ENCODE measurements at regions not wholly inside any gene's neighbourhood (a gene's known extent, or its start where the extent isn't known, plus 50 kb on each side); places are given as distances from the start of the nearest gene placed in this dataset.

GRCh38 chr1:195053478-195053877, 1554.8 kb downstream of the KCNT2 start:
- POLR2A ChIA-PET, result no interaction called here
- no peak overlapping the region for H3K4me3 ChIP-seq (replicated peaks in 1 of 2; ENCODE audit: low read depth in 1 of 2, low read length in 2 of 2)
- DNase-seq (ENCODE audit: low read depth, low spot score), result no peak
- H3K27ac ChIP-seq (ENCODE audit: low read depth, low read length), result no peak overlapping the region
- CTCF ChIA-PET, result no interaction called here
- no TSS peak for BruUV-seq (replicated peaks)
- no peaks in the 10 kb centered on the region for H3K27me3 ChIP-seq (ENCODE audit: insufficient read depth, low read length)
- H4K20me1 ChIP-seq (ENCODE audit: insufficient read depth), result no peaks in the 10 kb centered on the region
- H3K4me2 ChIP-seq (ENCODE audit: low read length), result no peak overlapping the region
- no peaks in the 10 kb centered on the region for H3K9me3 ChIP-seq (ENCODE audit: control insufficient read depth in 1 of 2, insufficient read depth in 1 of 2, low read depth in 1 of 2, low read length in 2 of 2)
- TF ChIP-seq REST (IDR thresholded peaks at IDR 0.05; ENCODE audit: low read depth) (no peak), SRF (IDR thresholded peaks at IDR 0.05; ENCODE audit: low read depth) (no peak), POLR2A (IDR thresholded peaks at IDR 0.05; ENCODE audit: borderline replicate concordance, extremely low read depth, insufficient read depth, insufficient read length) (no peak), ELF1 (IDR thresholded peaks at IDR 0.05; ENCODE audit: borderline replicate concordance, low read depth) (no peak), ZNF274 (IDR thresholded peaks at IDR 0.05; ENCODE audit: low read depth, low read length) (no peak), CEBPB (IDR thresholded peaks at IDR 0.05; ENCODE audit: low read depth) (no peak)
- RAD21 ChIA-PET (ENCODE audit: low non-redundant PET in 1 of 2, low total read pairs in 2 of 2, uncharacterized antibody in 2 of 2, unreplicated experiment in 2 of 2), result no interaction called here
- no peaks in the 10 kb centered on the region for H3K36me3 ChIP-seq (ENCODE audit: control insufficient read depth in 1 of 2, insufficient read depth in 2 of 2, low read length in 2 of 2)
- no peaks in the 10 kb centered on the region for H3K9me2 ChIP-seq (ENCODE audit: insufficient read depth)
- no peak overlapping the region for H2AFZ ChIP-seq (ENCODE audit: low read depth, low read length, poor library complexity, severe bottlenecking)
- ATAC-seq, result no peak
- H3K4me1 ChIP-seq (ENCODE audit: control insufficient read depth in 1 of 2, insufficient read depth in 2 of 2, low read length in 2 of 2), result no peaks in the 10 kb centered on the region
- intact Hi-C loops (cut with micrococcal nuclease), result no loop called here
- H3K9ac ChIP-seq (ENCODE audit: low read length), result no peak overlapping the region
- H3K79me2 ChIP-seq (ENCODE audit: insufficient read depth, low read length), result no peaks in the 10 kb centered on the region

GRCh38 chr1:195047772-195048171, 1560.5 kb downstream of the KCNT2 start:
- peaks cover 4% of the 10 kb centered on the region; the same call in 1 of the 2 replicates for H3K9me2 ChIP-seq (ENCODE audit: insufficient read depth)
- ChIA-PET POLR2A (no interaction called here), CTCF (no interaction called here), RAD21 (ENCODE audit: low non-redundant PET in 1 of 2, low total read pairs in 2 of 2, uncharacterized antibody in 2 of 2, unreplicated experiment in 2 of 2) (no interaction called here)
- no TSS peak for BruUV-seq (replicated peaks)
- H3K79me2 ChIP-seq (ENCODE audit: insufficient read depth, low read length), result no peaks in the 10 kb centered on the region
- H3K4me2 ChIP-seq (ENCODE audit: low read length), result no peak overlapping the region
- no peak for ATAC-seq
- H3K4me3 ChIP-seq (replicated peaks in 1 of 2; ENCODE audit: low read depth in 1 of 2, low read length in 2 of 2), result no peak overlapping the region
- H3K36me3 ChIP-seq (ENCODE audit: control insufficient read depth in 1 of 2, insufficient read depth in 2 of 2, low read length in 2 of 2), result no peaks in the 10 kb centered on the region
- no peak overlapping the region for H3K9ac ChIP-seq (ENCODE audit: low read length)
- intact Hi-C loops (cut with micrococcal nuclease), result no loop called here
- H3K27ac ChIP-seq (ENCODE audit: low read depth, low read length), result no peak overlapping the region
- H2AFZ ChIP-seq (ENCODE audit: low read depth, low read length, poor library complexity, severe bottlenecking), result no peak overlapping the region
- no peaks in the 10 kb centered on the region for H4K20me1 ChIP-seq (ENCODE audit: insufficient read depth)
- DNase-seq (ENCODE audit: low read depth, low spot score), result no peak
- no peaks in the 10 kb centered on the region for H3K9me3 ChIP-seq (ENCODE audit: control insufficient read depth in 1 of 2, insufficient read depth in 1 of 2, low read depth in 1 of 2, low read length in 2 of 2)
- H3K27me3 ChIP-seq (ENCODE audit: insufficient read depth, low read length), result no peaks in the 10 kb centered on the region
- H3K4me1 ChIP-seq (ENCODE audit: control insufficient read depth in 1 of 2, insufficient read depth in 2 of 2, low read length in 2 of 2), result no peaks in the 10 kb centered on the region
- no peak for TF ChIP-seq EZH2phosphoT487 (IDR thresholded peaks at IDR 0.05; ENCODE audit: borderline replicate concordance)
- TF ChIP-seq ATF3 (IDR thresholded peaks at IDR 0.05), result no peak
- no peak for TF ChIP-seq FOSL1 (IDR thresholded peaks at IDR 0.05; ENCODE audit: low read depth)
- no peak for TF ChIP-seq TCF7L2 (IDR thresholded peaks at IDR 0.05; ENCODE audit: borderline replicate concordance, extremely low read depth, insufficient read depth, insufficient read length)
- no peak for TF ChIP-seq CBX3 (IDR thresholded peaks at IDR 0.05; ENCODE audit: low read depth)
- TF ChIP-seq SP1 (IDR thresholded peaks at IDR 0.05; ENCODE audit: low read depth), result no peak
- TF ChIP-seq ZBTB33 (IDR thresholded peaks at IDR 0.05; ENCODE audit: extremely low read depth, insufficient replicate concordance, low read length), result no peak
- no peak for TF ChIP-seq RAD21 (IDR thresholded peaks at IDR 0.05; ENCODE audit: low read depth)

Measured in HCT116 (cell line).